ENCODE measurements at regions not wholly inside any gene's neighbourhood (a gene's known extent, or its start where the extent isn't known, plus 50 kb on each side); places are given as distances from the start of the nearest gene placed in this dataset.

DNA sequence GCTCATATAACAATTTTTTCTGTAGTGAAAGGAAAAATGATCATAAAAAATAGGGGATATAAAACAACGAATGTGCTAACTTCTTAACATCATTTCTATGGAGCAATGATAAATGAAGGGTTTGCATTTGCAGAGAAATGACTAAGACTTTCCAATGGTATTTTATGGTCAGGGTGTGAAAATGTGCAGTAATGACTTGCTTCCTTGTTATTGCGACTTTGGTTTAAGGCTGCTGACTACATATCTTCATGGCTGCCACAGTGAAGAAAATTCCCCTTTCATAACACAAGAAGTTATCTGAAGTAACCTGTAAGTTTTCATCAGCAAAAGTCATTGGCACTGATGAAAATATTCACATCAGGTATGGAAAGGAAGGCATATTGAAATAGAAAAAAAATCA is 166.1 kb upstream of the NRG3 start:
- Histone ChIP-seq H3K27me3 (ENCODE audit: control insufficient read depth, insufficient read depth, low read length) (no peaks in the 10 kb centered on the region), H4K20me1 (ENCODE audit: insufficient read depth, low read length) (no peaks in the 10 kb centered on the region), H3K18ac (ENCODE audit: low read depth, low read length) (no peak overlapping the region), H4K5ac (ENCODE audit: low read depth, low read length) (no peak overlapping the region), H2BK20ac (ENCODE audit: low read depth, low read length) (no peak overlapping the region), H2AK9ac (replicated peaks; ENCODE audit: low read depth, low read length, poor library complexity) (no peak overlapping the region), H4K91ac (ENCODE audit: insufficient read depth, low read depth, low read length) (no peak overlapping the region), H3K79me1 (ENCODE audit: low read depth in 1 of 2, low read length in 2 of 2) (no peaks in the 10 kb centered on the region), H3K36me3 (ENCODE audit: control insufficient read depth, insufficient read depth, low read length) (no peaks in the 10 kb centered on the region), H3K23ac (ENCODE audit: low read depth, low read length) (no peak overlapping the region), H3K9me3 (ENCODE audit: control insufficient read depth, insufficient read depth, low read length) (peaks cover 7% of the 10 kb centered on the region), H2BK120ac (ENCODE audit: low read depth, low read length) (no peak overlapping the region), H3K4ac (ENCODE audit: low read depth, low read length) (no peak overlapping the region), H2BK15ac (ENCODE audit: low read depth, low read length) (no peak overlapping the region), H3K4me3 (ENCODE audit: insufficient read depth, low read depth, low read length) (no peak overlapping the region), H3K27ac (ENCODE audit: insufficient read depth, low read length) (no peak overlapping the region), H2AK5ac (ENCODE audit: low read depth, low read length) (no peak overlapping the region), H4K8ac (ENCODE audit: low read depth in 2 of 2, low read length in 2 of 2) (no peak overlapping the region), H2BK5ac (ENCODE audit: low read depth, low read length, poor library complexity, severe bottlenecking) (no peak overlapping the region), H3K9ac (ENCODE audit: low read depth, low read length) (no peak overlapping the region), H3K9me1 (ENCODE audit: insufficient read depth, low read length) (no peaks in the 10 kb centered on the region), H2AFZ (replicated peaks; ENCODE audit: low read length, poor library complexity) (no peak overlapping the region), H3K4me2 (ENCODE audit: low read depth, low read length) (no peak overlapping the region), H3K14ac (replicated peaks; ENCODE audit: low read depth, low read length) (no peak overlapping the region), H3K4me1 (ENCODE audit: control insufficient read depth, insufficient read depth, low read length) (no peaks in the 10 kb centered on the region), H3K56ac (ENCODE audit: extremely low read depth, insufficient read depth, low read length) (no peak overlapping the region)
- DNase-seq (no peak), ATAC-seq (ENCODE audit: low read depth) (no peak)
- dilution Hi-C loops (cut with HindIII; ENCODE audit: low sequenced_read_pairs, unreplicated experiment) (no loop called here), in situ Hi-C loops (cut with MboI; ENCODE audit: low sequenced_read_pairs) (no loop called here), intact Hi-C loops (cut with micrococcal nuclease) (no loop called here)
- ChIA-PET POLR2A (ENCODE audit: unreplicated experiment) (no interaction called here), CTCF (no interaction called here)
- BruUV-seq (replicated peaks), result no TSS peak
- no peak for TF ChIP-seq BHLHE40 (IDR thresholded peaks at IDR 0.05; ENCODE audit: low read depth, low read length)
- TF ChIP-seq, protein P1, sequence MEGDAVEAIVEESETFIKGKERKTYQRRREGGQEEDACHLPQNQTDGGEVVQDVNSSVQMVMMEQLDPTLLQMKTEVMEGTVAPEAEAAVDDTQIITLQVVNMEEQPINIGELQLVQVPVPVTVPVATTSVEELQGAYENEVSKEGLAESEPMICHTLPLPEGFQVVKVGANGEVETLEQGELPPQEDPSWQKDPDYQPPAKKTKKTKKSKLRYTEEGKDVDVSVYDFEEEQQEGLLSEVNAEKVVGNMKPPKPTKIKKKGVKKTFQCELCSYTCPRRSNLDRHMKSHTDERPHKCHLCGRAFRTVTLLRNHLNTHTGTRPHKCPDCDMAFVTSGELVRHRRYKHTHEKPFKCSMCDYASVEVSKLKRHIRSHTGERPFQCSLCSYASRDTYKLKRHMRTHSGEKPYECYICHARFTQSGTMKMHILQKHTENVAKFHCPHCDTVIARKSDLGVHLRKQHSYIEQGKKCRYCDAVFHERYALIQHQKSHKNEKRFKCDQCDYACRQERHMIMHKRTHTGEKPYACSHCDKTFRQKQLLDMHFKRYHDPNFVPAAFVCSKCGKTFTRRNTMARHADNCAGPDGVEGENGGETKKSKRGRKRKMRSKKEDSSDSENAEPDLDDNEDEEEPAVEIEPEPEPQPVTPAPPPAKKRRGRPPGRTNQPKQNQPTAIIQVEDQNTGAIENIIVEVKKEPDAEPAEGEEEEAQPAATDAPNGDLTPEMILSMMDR (conservative IDR thresholded peaks at IDR 0.05; ENCODE audit: low read depth, low read length), result no peak
- WGBS, 2 experiments (ENCODE audit: extremely low coverage in 2 of 2, insufficient read length in 1 of 2), result no CpG with 5 or more reads among the region's 2 CpGs

Measured in IMR-90 (cell line).